Panc1 (cell line): ENCODE measurements at regions not wholly inside any gene's neighbourhood (a gene's known extent, or its start where the extent isn't known, plus 50 kb on each side); places are given as distances from the start of the nearest gene placed in this dataset.

Experiments used
- ATAC-seq: fragments of 200-7000 bp; cut with Tn5 transposase; 2 replicates; pipeline ENCODE4 v1.9.1; 2020; ENCODE audit warnings: mild to moderate bottlenecking, moderate library complexity
- BruUV-seq: library from RNA; stranded (reverse); fragments of 400-500 nt; replicated peaks from 2 replicates; lab custom pipeline; 2021; lab: Mats Ljungman, UMichigan
- CTCF ChIA-PET: fragments of 300-600 bp; sonication (Branson Sonifier 250); formaldehyde crosslinking; loops from one replicate; lab custom pipeline; 2022; ENCODE audit warnings: antibody characterized with exemption; lab: Charles Lee
- POLR2A ChIA-PET: fragments of 300-600 bp; sonication (Branson Sonifier 250); formaldehyde crosslinking; loops from one replicate; lab custom pipeline; 2022; ENCODE audit warnings: antibody characterized with exemption; lab: Charles Lee
- DNase-seq: peaks from one replicate; pipeline ENCODE4 v3.0.0-alpha.2; 2010; ENCODE audit warnings: low read depth, low spot score
- H3K27ac ChIP-seq: 2 replicates; pipeline ENCODE4 v1.5.1; 2011; ENCODE audit warnings: mild to moderate bottlenecking, low read length, inconsistent platforms
- H3K27me3 ChIP-seq: fragments of 200-500 bp; sonication (Bioruptor generic); 2 replicates; pipeline ENCODE4 v1.6.0; 2014; ENCODE audit warnings: low read length, inconsistent platforms; ENCODE audit not compliant: control insufficient read depth, insufficient read depth
- H3K36me3 ChIP-seq: fragments of 200-500 bp; sonication (Bioruptor generic); 2 replicates; pipeline ENCODE4 v1.5.1; 2014; ENCODE audit warnings: inconsistent platforms, mild to moderate bottlenecking, low read length, moderate library complexity; ENCODE audit not compliant: control insufficient read depth, insufficient read depth
- H3K4me1 ChIP-seq: 2 replicates; pipeline ENCODE4 v1.5.1; 2011; ENCODE audit warnings: inconsistent platforms, mild to moderate bottlenecking, low read length, moderate library complexity; ENCODE audit not compliant: control insufficient read depth, insufficient read depth
- H3K4me3 ChIP-seq, 2 experiments: 2 replicates each; pipeline ENCODE4 v1.5.1; 2011 to 2012; ENCODE audit warnings: low read depth in 2 of 2, low read length in 2 of 2, mild to moderate bottlenecking in 2 of 2, inconsistent platforms in 1 of 2, moderate library complexity in 1 of 2
- H3K9me3 ChIP-seq: fragments of 200-500 bp; sonication (Bioruptor generic); 2 replicates; pipeline ENCODE4 v1.5.1; 2014; ENCODE audit warnings: low read depth, mild to moderate bottlenecking, inconsistent platforms, low read length, moderate library complexity; ENCODE audit not compliant: control insufficient read depth, insufficient read depth
- POLR2AphosphoS5 ChIP-seq: IDR thresholded peaks from 2 replicates; pipeline ENCODE4 v1.6.1; 2012; ENCODE audit warnings: mild to moderate bottlenecking, low read depth, low read length, moderate library complexity
- REST ChIP-seq, 2 experiments: IDR thresholded peaks; 2 replicates each; pipeline ENCODE4 v1.6.1; 2011 to 2012; ENCODE audit warnings: low read depth in 2 of 2, control low read depth in 1 of 2, low read length in 1 of 2, mild to moderate bottlenecking in 1 of 2, moderate library complexity in 1 of 2; ENCODE audit not compliant: insufficient read depth in 1 of 2
- SIN3A ChIP-seq: IDR thresholded peaks from 2 replicates; pipeline ENCODE4 v1.6.1; 2012; ENCODE audit warnings: low read depth, mild to moderate bottlenecking, low read length, moderate library complexity, borderline replicate concordance; ENCODE audit not compliant: insufficient read depth
- TCF7L2 ChIP-seq: IDR thresholded peaks from 2 replicates; pipeline ENCODE4 v1.6.1; 2011; ENCODE audit warnings: mild to moderate bottlenecking, low read depth, low read length, inconsistent platforms
- in situ Hi-C: cut with HindIII; loops from 2 replicates; pipeline ENCODE4 v1.10.0; 2016; ENCODE audit warnings: low sequenced_read_pairs, low pct_unique_long_range_greater_than_20kb
- intact Hi-C: fragments of 100-400 bp; cut with micrococcal nuclease; formaldehyde crosslinking; loops from one replicate; pipeline ENCODE4 v1.10.0; 2022; ENCODE audit not compliant: unreplicated experiment
- TF ChIP-seq, protein P1 (sequence below): fragments of 450-650 bp; IDR thresholded peaks from 2 replicates; pipeline ENCODE4 v1.5.1; 2017; ENCODE audit warnings: mild to moderate bottlenecking

GRCh38 chr6:169935861-169936260, 184.4 kb downstream of the ERMARD start:
- no peaks in the 10 kb centered on the region for H3K9me3 ChIP-seq
- ChIA-PET CTCF (no interaction called here), POLR2A (no interaction called here)
- intact Hi-C loops: no loop called here
- no TSS peak for BruUV-seq
- peak overlapping the region; percentile 77; the same call in 1 of the 2 replicates for H3K27ac ChIP-seq
- ATAC-seq (no peak; the same call in 1 of the 2 replicates), DNase-seq (no peak)
- H3K27me3 ChIP-seq: no peaks in the 10 kb centered on the region
- no peaks in the 10 kb centered on the region for H3K36me3 ChIP-seq
- H3K4me3 ChIP-seq: no peak overlapping the region
- in situ Hi-C loops: no loop called here
- TF ChIP-seq, protein P1, sequence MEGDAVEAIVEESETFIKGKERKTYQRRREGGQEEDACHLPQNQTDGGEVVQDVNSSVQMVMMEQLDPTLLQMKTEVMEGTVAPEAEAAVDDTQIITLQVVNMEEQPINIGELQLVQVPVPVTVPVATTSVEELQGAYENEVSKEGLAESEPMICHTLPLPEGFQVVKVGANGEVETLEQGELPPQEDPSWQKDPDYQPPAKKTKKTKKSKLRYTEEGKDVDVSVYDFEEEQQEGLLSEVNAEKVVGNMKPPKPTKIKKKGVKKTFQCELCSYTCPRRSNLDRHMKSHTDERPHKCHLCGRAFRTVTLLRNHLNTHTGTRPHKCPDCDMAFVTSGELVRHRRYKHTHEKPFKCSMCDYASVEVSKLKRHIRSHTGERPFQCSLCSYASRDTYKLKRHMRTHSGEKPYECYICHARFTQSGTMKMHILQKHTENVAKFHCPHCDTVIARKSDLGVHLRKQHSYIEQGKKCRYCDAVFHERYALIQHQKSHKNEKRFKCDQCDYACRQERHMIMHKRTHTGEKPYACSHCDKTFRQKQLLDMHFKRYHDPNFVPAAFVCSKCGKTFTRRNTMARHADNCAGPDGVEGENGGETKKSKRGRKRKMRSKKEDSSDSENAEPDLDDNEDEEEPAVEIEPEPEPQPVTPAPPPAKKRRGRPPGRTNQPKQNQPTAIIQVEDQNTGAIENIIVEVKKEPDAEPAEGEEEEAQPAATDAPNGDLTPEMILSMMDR: no peak
- TF ChIP-seq POLR2AphosphoS5 (no peak), SIN3A (no peak), TCF7L2 (no peak), REST (IDR thresholded peaks at IDR 0.05; ENCODE audit: insufficient read depth in 1 of 2, low read depth in 2 of 2, low read length in 1 of 2) (no peak)
- H3K4me1 ChIP-seq: peaks cover 26% of the 10 kb centered on the region

- CTCF ChIA-PET: no interaction called here
- Histone ChIP-seq H3K4me3 (no peak overlapping the region), H3K27ac (peak overlapping the region; percentile 77; the same call in 1 of the 2 replicates), H3K36me3 (no peaks in the 10 kb centered on the region), H3K9me3 (no peaks in the 10 kb centered on the region), H3K4me1 (peaks cover 26% of the 10 kb centered on the region), H3K27me3 (no peaks in the 10 kb centered on the region)
- TF ChIP-seq SIN3A (no peak), TCF7L2 (peak; percentile 65), REST (IDR thresholded peaks at IDR 0.05; ENCODE audit: insufficient read depth in 1 of 2, low read depth in 2 of 2, low read length in 1 of 2) (no peak)
- POLR2A ChIA-PET: no interaction called here
- intact Hi-C loops: no loop called here
- no peak for DNase-seq
- no TSS peak for BruUV-seq
- in situ Hi-C loops: no loop called here
- peak; percentile 73 for ATAC-seq
Observed at GRCh38 chr6:169935348-169935718, 183.9 kb downstream of the ERMARD start.
